ENCODE measurements at regions not wholly inside any gene's neighbourhood (a gene's known extent, or its start where the extent isn't known, plus 50 kb on each side); places are given as distances from the start of the nearest gene placed in this dataset.

DNA sequence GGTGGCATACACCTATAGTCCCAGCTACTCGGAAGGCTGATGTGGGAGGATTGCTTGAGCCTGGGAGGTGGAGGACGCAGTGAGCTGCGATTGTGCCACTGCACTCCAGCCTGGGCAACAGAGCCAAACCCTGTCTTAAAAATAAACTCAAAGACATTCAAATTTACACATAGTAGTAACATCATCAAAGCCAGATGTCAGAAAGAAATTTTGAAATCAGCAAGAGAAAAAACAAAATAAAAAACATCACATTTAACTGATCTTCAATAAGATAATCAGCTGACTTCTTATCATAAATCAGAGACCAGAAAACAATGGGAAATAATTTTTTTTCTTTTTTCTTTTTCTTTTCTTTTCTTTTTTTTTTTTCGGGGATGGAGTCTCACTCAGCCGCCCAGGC is 78.9 kb upstream of the ZCCHC13 start:
- TF ChIP-seq CTCF (IDR thresholded peaks at IDR 0.05): no peak
- TF ChIP-seq POLR2A (IDR thresholded peaks at IDR 0.05): no peak
